GM18502 (cell line): ENCODE measurements at regions not wholly inside any gene's neighbourhood (a gene's known extent, or its start where the extent isn't known, plus 50 kb on each side); places are given as distances from the start of the nearest gene placed in this dataset.
A peak's percentile ranks its signal among the peaks of the same experiment; 100 is the strongest.
"Not testable (repeated sequence)": the region's sequence is repeated elsewhere in the genome, so short reads cannot be mapped to it uniquely, and the experiment has no call there.

Experiments used
- ATAC-seq: cut with Tn5 transposase; IDR thresholded peaks from one replicate; pipeline ENCODE4 v1.9.1; 2021; ENCODE audit warnings: mild to moderate bottlenecking; ENCODE audit not compliant: unreplicated experiment, poor library complexity

- ATAC-seq, result no peak
Observed at GRCh38 chr21:28336314-28336713, 656.4 kb downstream of the LTN1 start.

GRCh38 chr21:28334407-28334806, 658.3 kb downstream of the LTN1 start:
- peak; percentile 87 for ATAC-seq

- no peak for ATAC-seq
Observed at GRCh38 chr21:28333578-28334075, 659.0 kb downstream of the LTN1 start.

- ATAC-seq, result no peak
Observed at GRCh38 chr21:28332796-28333195, 659.9 kb downstream of the LTN1 start.

DNA sequence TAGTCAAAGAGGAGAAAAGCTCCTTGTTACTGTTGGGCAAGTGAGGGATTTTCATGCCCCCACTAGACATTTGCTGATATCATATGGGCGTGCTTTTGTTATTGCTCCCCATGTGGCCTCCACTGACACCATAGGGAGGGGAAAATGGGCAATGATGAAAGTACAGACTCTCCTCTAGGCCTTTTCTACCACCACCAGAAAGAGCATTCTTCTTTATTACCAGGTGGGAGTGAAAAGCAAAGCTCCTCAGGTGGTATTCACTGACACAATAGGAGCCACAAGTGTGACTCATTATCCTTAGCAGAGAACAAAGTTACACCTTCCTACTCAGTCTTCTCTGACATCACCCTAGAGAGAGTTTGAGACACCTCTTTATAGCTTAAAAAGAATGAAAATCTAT, 667.1 kb downstream of the LTN1 start:
- ATAC-seq, result no peak

- no peak for ATAC-seq
Observed at GRCh38 chr21:28324690-28325089, 668.0 kb downstream of the LTN1 start.

DNA sequence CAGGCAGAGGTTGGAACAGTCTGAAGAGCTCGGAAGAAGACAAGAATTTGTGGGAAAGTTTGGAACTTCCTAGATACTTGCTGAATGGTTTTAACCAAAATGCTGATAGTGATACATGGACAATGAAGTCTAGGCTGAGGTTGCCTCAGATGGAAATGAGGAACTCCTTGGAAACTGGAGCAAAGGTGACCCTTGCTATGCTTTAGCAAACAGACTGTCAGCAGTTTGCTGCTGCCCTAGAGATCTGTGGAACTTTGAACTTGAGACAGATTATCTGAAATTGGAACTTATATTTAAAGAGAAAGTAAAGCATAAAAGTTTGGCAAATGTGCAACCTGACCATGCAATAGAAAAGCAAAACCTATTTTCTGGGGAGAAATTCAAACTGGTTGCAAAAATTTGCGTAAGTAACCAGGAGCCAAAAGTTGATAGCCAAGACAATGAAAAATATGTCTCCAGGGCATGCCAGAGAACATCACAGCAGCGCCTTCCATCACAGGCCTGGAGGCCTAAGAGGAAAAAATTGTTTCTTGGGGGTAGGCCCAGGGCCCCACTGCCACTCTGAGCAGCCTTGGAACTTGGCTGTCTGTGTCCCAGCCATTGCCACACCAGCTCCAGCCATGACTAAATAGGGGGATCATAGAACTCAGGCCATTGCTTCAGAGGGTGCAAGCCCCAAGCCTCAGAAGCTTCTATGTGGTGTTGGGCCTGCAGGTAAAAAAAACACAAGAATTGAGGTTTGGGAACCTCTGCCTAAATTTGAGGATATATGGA, 675.3 kb downstream of the LTN1 start:
- no peak for ATAC-seq

GRCh38 chr21:28311411-28312190, 681.1 kb downstream of the LTN1 start:
- ATAC-seq, result no peak

DNA sequence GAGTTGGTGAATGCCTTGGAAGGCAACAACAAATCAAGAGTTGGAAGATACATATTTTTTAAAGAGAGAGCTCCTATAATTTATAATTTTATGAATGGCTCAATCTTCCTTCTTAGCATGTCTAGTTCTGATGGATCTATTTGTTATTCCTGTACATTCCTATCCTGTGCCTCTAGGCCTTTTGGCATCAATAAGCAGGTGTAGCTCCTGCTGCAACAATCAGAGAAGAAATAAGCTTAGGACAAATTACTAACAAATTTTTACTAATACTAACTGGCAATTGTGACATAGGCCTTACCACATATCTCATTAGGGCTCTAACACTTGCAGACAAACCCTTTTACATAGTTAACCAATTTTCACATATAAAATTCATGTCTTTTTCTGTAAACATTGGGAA, 682.0 kb downstream of the LTN1 start:
- ATAC-seq, result no peak

GRCh38 chr21:28310171-28310685, 682.4 kb downstream of the LTN1 start:
- no peak for ATAC-seq

DNA sequence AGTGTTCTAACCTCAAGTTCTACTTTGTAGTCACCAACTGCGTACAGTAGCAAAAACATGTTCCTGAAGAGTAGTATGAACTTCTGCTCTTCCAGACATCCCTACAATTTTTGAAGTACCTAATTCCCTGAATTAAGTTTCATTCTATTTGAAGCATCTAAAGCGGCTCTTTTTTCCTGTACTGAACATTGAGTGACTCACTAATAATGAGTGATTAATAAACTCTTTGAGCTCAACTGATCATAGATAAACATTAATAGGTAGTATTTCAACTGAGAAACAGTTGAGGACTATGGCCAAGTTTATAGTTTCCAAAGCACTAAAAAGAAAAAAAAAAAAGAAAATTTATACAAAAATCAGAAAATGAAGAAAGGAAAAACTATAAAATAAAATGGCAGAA, 683.1 kb downstream of the LTN1 start:
- ATAC-seq, result no peak

GRCh38 chr21:28308516-28308915, 684.2 kb downstream of the LTN1 start:
- no peak for ATAC-seq

GRCh38 chr21:28299946-28300345, 692.7 kb downstream of the LTN1 start:
- no peak for ATAC-seq

- ATAC-seq, result no peak
Observed at GRCh38 chr21:28298251-28298672, 694.4 kb downstream of the LTN1 start.

DNA sequence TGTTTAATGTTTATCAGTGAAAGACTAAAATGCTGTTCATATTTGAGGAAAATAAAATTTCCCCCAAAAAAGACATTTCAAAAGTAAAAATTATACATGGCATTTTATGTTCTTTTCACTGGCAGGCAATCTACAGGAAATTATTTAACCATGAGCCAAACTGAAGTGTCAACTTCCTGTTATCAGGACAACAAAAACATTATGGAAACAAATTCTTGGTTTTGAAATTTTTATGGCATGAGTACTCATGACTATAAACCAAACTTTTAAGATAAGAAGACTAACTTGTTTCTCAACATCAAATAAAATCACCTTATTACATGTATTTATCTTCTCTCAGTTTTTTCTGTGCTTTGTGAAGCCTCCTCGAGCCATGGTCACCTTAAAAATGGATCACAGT, 698.6 kb downstream of the LTN1 start:
- no peak for ATAC-seq

DNA sequence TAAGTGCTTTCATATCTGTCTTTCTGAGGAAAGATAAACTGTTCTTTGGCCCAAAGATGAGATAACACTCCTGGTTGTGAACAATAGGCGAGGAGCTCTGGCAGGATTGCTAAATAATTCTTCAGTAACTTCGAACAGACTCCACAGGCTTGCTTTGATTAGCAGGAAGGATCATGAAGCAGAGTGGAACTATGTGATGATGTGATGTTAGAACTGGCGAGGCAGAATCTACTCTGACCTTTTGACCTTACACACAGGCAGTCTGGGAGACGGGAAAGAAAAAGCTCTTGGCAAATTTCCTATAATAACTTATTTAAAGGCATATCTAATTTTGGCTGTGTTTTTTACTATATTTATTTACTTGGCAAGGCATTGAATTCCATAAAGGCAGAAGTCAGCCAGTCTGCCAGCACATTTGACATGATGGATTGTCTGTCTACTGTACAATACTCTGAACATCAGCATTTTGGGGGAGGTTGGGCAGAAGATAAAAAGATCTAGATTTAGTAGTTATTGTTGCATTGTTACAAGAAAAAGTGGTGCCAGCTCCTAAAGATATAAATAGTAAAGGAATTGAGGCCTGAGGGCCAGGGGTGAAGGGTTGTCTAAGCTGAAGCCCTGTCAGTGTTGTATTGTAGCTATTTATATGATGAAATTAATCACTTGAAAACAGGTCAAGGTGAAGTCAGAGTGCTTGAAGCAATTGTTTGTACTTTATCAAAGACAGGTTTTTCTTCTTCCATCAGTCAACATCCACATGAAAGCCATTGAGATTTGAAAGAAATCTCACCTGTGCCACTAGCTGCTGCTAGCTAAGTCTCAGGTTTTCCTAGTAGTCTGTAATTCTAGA, 708.8 kb downstream of the LTN1 start:
- ATAC-seq, result no peak

GRCh38 chr21:28282833-28283232, 709.8 kb downstream of the LTN1 start:
- no peak for ATAC-seq

- not testable (repeated sequence) for ATAC-seq
Observed at GRCh38 chr21:28281357-28281756, 711.3 kb downstream of the LTN1 start.

DNA sequence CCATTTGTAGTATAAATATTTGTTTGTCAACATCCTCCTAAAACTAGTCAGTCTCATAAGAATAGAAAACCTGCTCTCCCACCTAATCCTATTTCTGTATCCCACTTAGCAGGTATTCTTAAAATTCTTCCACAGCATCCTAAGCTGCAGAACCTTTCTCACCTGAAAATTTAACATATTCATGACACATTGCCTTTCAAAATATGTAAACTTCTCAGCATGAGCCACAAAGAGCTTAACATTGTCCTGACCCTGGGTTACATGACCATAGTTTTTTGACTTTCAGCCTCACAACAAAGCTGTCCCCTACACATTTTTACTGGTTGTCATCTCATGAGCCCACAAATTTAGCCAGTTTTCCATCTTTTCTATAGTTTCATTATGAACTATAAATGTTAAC, 712.1 kb downstream of the LTN1 start:
- no peak for ATAC-seq

GRCh38 chr21:28277324-28277723, 715.4 kb downstream of the LTN1 start:
- ATAC-seq, result no peak
